Stimulated activated CD8-positive, alpha-beta memory T cell treated with anti-CD3 and anti-CD28 coated beads, Interleukin-7, amount 100 ng/mL, for 48 hours (primary cell): ENCODE measurements at regions not wholly inside any gene's neighbourhood (a gene's known extent, or its start where the extent isn't known, plus 50 kb on each side); places are given as distances from the start of the nearest gene placed in this dataset.
A peak's percentile ranks its signal among the peaks of the same experiment; 100 is the strongest.
"Not testable (repeated sequence)": the region's sequence is repeated elsewhere in the genome, so short reads cannot be mapped to it uniquely, and the experiment has no call there.

Experiments used
- DNase-seq, 2 donors: peaks; one replicate each; pipeline ENCODE4 v3.0.0-alpha.2; 2020; ENCODE audit warnings: low read depth in 1 of 2; ENCODE audit errors: extremely low read depth in 1 of 2

- no peak for DNase-seq
These were observed 282.3 kb downstream of the HGF start for GRCh38 chr7:81487516-81487915.

- no peak for DNase-seq
These were observed 285.6 kb downstream of the HGF start for GRCh38 chr7:81484261-81484660.

- no peak for DNase-seq
These were observed 287.2 kb downstream of the HGF start for GRCh38 chr7:81482600-81483186.

- no peak for DNase-seq
These were observed 291.2 kb downstream of the HGF start for GRCh38 chr7:81478664-81479063.

- DNase-seq, result not testable (repeated sequence)
These were observed 291.6 kb downstream of the HGF start for GRCh38 chr7:81478201-81478600.

GRCh38 chr7:81473236-81473635, 296.6 kb downstream of the HGF start:
- DNase-seq, result no peak

GRCh38 chr7:81470724-81471379, 299.0 kb downstream of the HGF start:
- no peak for DNase-seq

GRCh38 chr7:81469869-81470723, 299.8 kb downstream of the HGF start:
- peak in 1 of 2 donors; percentile 3 for DNase-seq

- DNase-seq, result no peak
These were observed 300.5 kb downstream of the HGF start for GRCh38 chr7:81469153-81469868.

GRCh38 chr7:81468526-81468925, 301.3 kb downstream of the HGF start:
- DNase-seq, result no peak

- DNase-seq, result no peak
These were observed 301.9 kb downstream of the HGF start for GRCh38 chr7:81467964-81468363.

- no peak for DNase-seq
These were observed 307.2 kb downstream of the HGF start for GRCh38 chr7:81462672-81463071.

GRCh38 chr7:81460250-81461045, 309.4 kb downstream of the HGF start:
- DNase-seq, result no peak

- DNase-seq, result no peak
These were observed 310.4 kb downstream of the HGF start for GRCh38 chr7:81459485-81459884.

- no peak for DNase-seq
These were observed 311.9 kb downstream of the HGF start for GRCh38 chr7:81457852-81458522.

- not testable (repeated sequence) for DNase-seq
These were observed 316.1 kb downstream of the HGF start for GRCh38 chr7:81453770-81454169.

GRCh38 chr7:81449105-81449504, 320.7 kb downstream of the HGF start:
- no peak for DNase-seq

- DNase-seq, result no peak
These were observed 322.4 kb downstream of the HGF start for GRCh38 chr7:81447351-81447952.

GRCh38 chr7:81446212-81446611, 323.6 kb downstream of the HGF start:
- DNase-seq, result no peak

GRCh38 chr7:81445462-81445861, 324.4 kb downstream of the HGF start:
- no peak for DNase-seq
